Cardiac muscle cell (in vitro differentiated cells and primary cell): ENCODE measurements at regions not wholly inside any gene's neighbourhood (a gene's known extent, or its start where the extent isn't known, plus 50 kb on each side); places are given as distances from the start of the nearest gene placed in this dataset.

ENCODE experiments used
- DNase-seq, 2 donors: peaks; one replicate each; pipeline versions ENCODE4 v3.0.0 to v3.0.0-alpha.2; 2010 to 2017; ENCODE audit warnings: low read depth in 1 of 2, low spot score in 1 of 2
- H3K27ac ChIP-seq: fragments of 200-600 bp; sonication (generic); 2 replicates; pipeline ENCODE4 v1.5.1; 2016
- H3K27me3 ChIP-seq: fragments of 200-600 bp; sonication (generic); 2 replicates; pipeline ENCODE4 v1.6.0; 2016; ENCODE audit warnings: control low read depth
- H3K36me3 ChIP-seq: fragments of 200-600 bp; sonication (generic); 2 replicates; pipeline ENCODE4 v1.5.1; 2016; ENCODE audit warnings: control low read depth
- H3K4me1 ChIP-seq: fragments of 200-600 bp; sonication (generic); 2 replicates; pipeline ENCODE4 v1.8.1; 2017; ENCODE audit warnings: low read depth, mild to moderate bottlenecking, mixed run types
- H3K4me3 ChIP-seq: fragments of 200-600 bp; sonication (generic); 2 replicates; pipeline ENCODE4 v1.5.1; 2016; ENCODE audit warnings: mild to moderate bottlenecking
- H3K9me3 ChIP-seq: fragments of 200-600 bp; sonication (generic); 2 replicates; pipeline ENCODE4 v1.5.1; 2017; ENCODE audit warnings: low read depth, mild to moderate bottlenecking, control low read depth
- TF ChIP-seq, protein P1 (sequence below): IDR thresholded peaks from 2 replicates; pipeline ENCODE4 v1.5.1; 2012; ENCODE audit warnings: low read depth, mild to moderate bottlenecking, low read length

- no peaks in the 10 kb centered on the region for H3K27me3 ChIP-seq
- TF ChIP-seq, protein P1, sequence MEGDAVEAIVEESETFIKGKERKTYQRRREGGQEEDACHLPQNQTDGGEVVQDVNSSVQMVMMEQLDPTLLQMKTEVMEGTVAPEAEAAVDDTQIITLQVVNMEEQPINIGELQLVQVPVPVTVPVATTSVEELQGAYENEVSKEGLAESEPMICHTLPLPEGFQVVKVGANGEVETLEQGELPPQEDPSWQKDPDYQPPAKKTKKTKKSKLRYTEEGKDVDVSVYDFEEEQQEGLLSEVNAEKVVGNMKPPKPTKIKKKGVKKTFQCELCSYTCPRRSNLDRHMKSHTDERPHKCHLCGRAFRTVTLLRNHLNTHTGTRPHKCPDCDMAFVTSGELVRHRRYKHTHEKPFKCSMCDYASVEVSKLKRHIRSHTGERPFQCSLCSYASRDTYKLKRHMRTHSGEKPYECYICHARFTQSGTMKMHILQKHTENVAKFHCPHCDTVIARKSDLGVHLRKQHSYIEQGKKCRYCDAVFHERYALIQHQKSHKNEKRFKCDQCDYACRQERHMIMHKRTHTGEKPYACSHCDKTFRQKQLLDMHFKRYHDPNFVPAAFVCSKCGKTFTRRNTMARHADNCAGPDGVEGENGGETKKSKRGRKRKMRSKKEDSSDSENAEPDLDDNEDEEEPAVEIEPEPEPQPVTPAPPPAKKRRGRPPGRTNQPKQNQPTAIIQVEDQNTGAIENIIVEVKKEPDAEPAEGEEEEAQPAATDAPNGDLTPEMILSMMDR, result no peak
- no peaks in the 10 kb centered on the region for H3K4me1 ChIP-seq
- no peak overlapping the region for H3K27ac ChIP-seq
- no peaks in the 10 kb centered on the region for H3K36me3 ChIP-seq
- no peaks in the 10 kb centered on the region for H3K9me3 ChIP-seq
- no peak overlapping the region for H3K4me3 ChIP-seq
- DNase-seq, result no peak
Measured at GRCh38 chr10:131487822-131488221, 176.3 kb upstream of the TCERG1L start.

DNA sequence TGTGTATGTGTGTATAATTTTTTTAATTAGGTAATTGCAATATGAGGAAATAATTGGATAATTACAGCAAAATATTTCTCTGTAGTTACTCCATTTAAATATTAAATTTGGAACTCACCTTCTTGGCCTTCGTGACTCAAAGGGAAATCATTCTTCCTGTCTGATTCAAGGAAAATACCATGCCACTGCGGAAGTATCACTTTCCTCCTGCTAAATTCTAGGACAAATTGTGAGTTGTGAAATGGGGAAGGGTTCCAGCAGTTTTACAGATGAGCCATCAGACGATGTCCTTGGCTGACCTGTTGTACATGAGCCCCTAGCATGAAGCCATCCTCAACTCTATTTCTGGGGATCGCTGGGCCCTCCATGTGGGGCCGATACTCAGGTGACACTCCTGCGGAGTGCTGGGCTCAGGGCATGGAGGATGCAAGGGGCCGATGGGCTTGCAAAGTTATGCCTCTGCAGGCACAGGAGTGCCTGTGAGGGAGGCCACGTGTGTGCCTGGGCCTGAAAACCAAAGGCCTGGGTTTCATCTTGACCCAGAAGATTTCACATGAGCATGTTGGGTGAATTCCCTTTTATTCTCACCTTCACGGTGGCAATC, 179.6 kb upstream of the TCERG1L start:
- Histone ChIP-seq H3K27ac (no peak overlapping the region), H3K36me3 (no peaks in the 10 kb centered on the region), H3K4me1 (no peaks in the 10 kb centered on the region), H3K9me3 (no peaks in the 10 kb centered on the region), H3K4me3 (no peak overlapping the region), H3K27me3 (no peaks in the 10 kb centered on the region)
- no peak for DNase-seq
- TF ChIP-seq, protein P1, result no peak

GRCh38 chr10:131492211-131492857, 180.8 kb upstream of the TCERG1L start:
- no peak for DNase-seq
- H3K27me3 ChIP-seq, result no peaks in the 10 kb centered on the region
- TF ChIP-seq, protein P1, result no peak
- H3K4me3 ChIP-seq, result no peak overlapping the region
- H3K4me1 ChIP-seq, result no peaks in the 10 kb centered on the region
- no peak overlapping the region for H3K27ac ChIP-seq
- no peaks in the 10 kb centered on the region for H3K36me3 ChIP-seq
- no peaks in the 10 kb centered on the region for H3K9me3 ChIP-seq

- TF ChIP-seq, protein P1, result no peak
- no peaks in the 10 kb centered on the region for H3K9me3 ChIP-seq
- H3K27me3 ChIP-seq, result no peaks in the 10 kb centered on the region
- DNase-seq, result no peak
- H3K4me1 ChIP-seq, result no peaks in the 10 kb centered on the region
- H3K4me3 ChIP-seq, result no peak overlapping the region
- no peak overlapping the region for H3K27ac ChIP-seq
- no peaks in the 10 kb centered on the region for H3K36me3 ChIP-seq
Measured at GRCh38 chr10:131493432-131493831, 181.9 kb upstream of the TCERG1L start.

DNA sequence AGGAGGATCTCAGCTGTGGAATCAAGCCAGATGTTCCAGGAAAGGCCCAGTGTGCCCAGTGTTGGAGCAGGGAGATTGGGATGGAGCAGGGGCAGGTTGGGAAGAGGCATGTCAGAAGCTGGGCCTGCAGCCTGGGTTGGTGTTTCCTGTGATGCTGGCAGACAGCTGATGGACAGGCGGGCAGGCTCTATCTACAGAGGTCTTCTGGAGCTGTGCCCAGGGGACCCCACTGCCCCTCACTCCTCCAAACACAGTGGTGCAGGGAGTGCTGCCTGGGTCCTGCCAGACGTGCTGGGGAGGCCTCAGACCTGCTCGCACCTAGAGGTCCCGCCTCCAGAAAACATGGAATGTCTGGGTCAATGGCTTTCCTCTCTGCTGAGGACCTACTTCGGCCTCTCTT, 182.9 kb upstream of the TCERG1L start:
- no peak overlapping the region for H3K27ac ChIP-seq
- H3K4me3 ChIP-seq, result no peak overlapping the region
- no peaks in the 10 kb centered on the region for H3K36me3 ChIP-seq
- TF ChIP-seq, protein P1, result no peak
- H3K9me3 ChIP-seq, result no peaks in the 10 kb centered on the region
- H3K27me3 ChIP-seq, result no peaks in the 10 kb centered on the region
- no peak for DNase-seq
- H3K4me1 ChIP-seq, result no peaks in the 10 kb centered on the region
